PFSK-1 (cell line): ENCODE measurements at regions not wholly inside any gene's neighbourhood (a gene's known extent, or its start where the extent isn't known, plus 50 kb on each side); places are given as distances from the start of the nearest gene placed in this dataset.

ENCODE experiments used
- SIN3A ChIP-seq: IDR thresholded peaks from 2 replicates; pipeline ENCODE4 v1.6.1; 2012; ENCODE audit warnings: mild to moderate bottlenecking, low read length, moderate library complexity, borderline replicate concordance; ENCODE audit not compliant: insufficient read depth
- TAF1 ChIP-seq: IDR thresholded peaks from 2 replicates; pipeline ENCODE4 v1.6.1; 2012; ENCODE audit warnings: low read length, control low read depth, borderline replicate concordance; ENCODE audit not compliant: insufficient read depth

GRCh38 chr5:167945542-167946384 is 345.7 kb upstream of the WWC1 start:
- no peak for TF ChIP-seq TAF1
- TF ChIP-seq SIN3A: no peak
